Fibroblast of lung (primary cell): ENCODE measurements at regions not wholly inside any gene's neighbourhood (a gene's known extent, or its start where the extent isn't known, plus 50 kb on each side); places are given as distances from the start of the nearest gene placed in this dataset.

ENCODE experiments used
- DNase-seq, 2 donors: peaks; one replicate each; pipeline versions ENCODE4 v3.0.0 to v3.0.0-alpha.2; 2010; ENCODE audit warnings: low read depth in 2 of 2
- H2AFZ ChIP-seq: 2 replicates; pipeline ENCODE4 v1.5.1; 2012; ENCODE audit warnings: low read length, control low read depth, inconsistent platforms
- H3K27ac ChIP-seq: 2 replicates; pipeline ENCODE4 v1.5.1; 2011; ENCODE audit warnings: low read length, control low read depth; ENCODE audit not compliant: insufficient read depth
- H3K27me3 ChIP-seq: 2 replicates; pipeline ENCODE4 v1.5.1; 2011; ENCODE audit warnings: mild to moderate bottlenecking, low read length; ENCODE audit not compliant: control insufficient read depth, insufficient read depth
- H3K36me3 ChIP-seq: 2 replicates; pipeline ENCODE4 v1.5.1; 2011; ENCODE audit warnings: low read length; ENCODE audit not compliant: control insufficient read depth, insufficient read depth
- H3K4me1 ChIP-seq: 2 replicates; pipeline ENCODE4 v1.5.1; 2011; ENCODE audit warnings: low read length; ENCODE audit not compliant: control insufficient read depth, insufficient read depth; ENCODE audit errors: extremely low read depth
- H3K4me2 ChIP-seq: 2 replicates; pipeline ENCODE4 v1.5.1; 2011; ENCODE audit warnings: low read length, control low read depth; ENCODE audit not compliant: insufficient read depth; ENCODE audit errors: extremely low read depth
- H3K4me3 ChIP-seq, 4 experiments: fragments of 200-600 bp in 1 of 4; sonication (generic) in 1 of 4; replicated peaks in 1 of 4; 2 replicates each; pipeline ENCODE4 v1.5.1; 2011 to 2016; ENCODE audit warnings: low read length in 4 of 4, low read depth in 3 of 4, mild to moderate bottlenecking in 3 of 4, control low read depth in 2 of 4, inconsistent platforms in 1 of 4, mixed read lengths in 1 of 4; ENCODE audit not compliant: insufficient read depth in 1 of 4; ENCODE audit errors: control extremely low read depth in 1 of 4
- H3K79me2 ChIP-seq: 2 replicates; pipeline ENCODE4 v1.5.1; 2012; ENCODE audit warnings: mild to moderate bottlenecking, low read length, inconsistent platforms; ENCODE audit not compliant: control insufficient read depth, insufficient read depth
- H3K9ac ChIP-seq: 2 replicates; pipeline ENCODE4 v1.5.1; 2011; ENCODE audit warnings: mild to moderate bottlenecking, low read length, control low read depth; ENCODE audit not compliant: insufficient read depth
- H3K9me3 ChIP-seq: 2 replicates; pipeline ENCODE4 v1.5.1; 2012; ENCODE audit warnings: low read depth, low read length; ENCODE audit not compliant: control insufficient read depth, insufficient read depth
- H4K20me1 ChIP-seq: 2 replicates; pipeline ENCODE4 v1.5.1; 2011; ENCODE audit warnings: low read length; ENCODE audit not compliant: control insufficient read depth, insufficient read depth; ENCODE audit errors: extremely low read depth
- CTCF ChIP-seq, 2 donors: IDR thresholded peaks in 1 of 2; conservative IDR thresholded peaks in 1 of 2; 1 replicate in 1 of 2; 2 replicates in 1 of 2; pipeline ENCODE4 v1.5.1; 2011 to 2012; ENCODE audit warnings: low read length in 2 of 2, control low read depth in 1 of 2, inconsistent platforms in 1 of 2, low read depth in 1 of 2, mild to moderate bottlenecking in 1 of 2
- EZH2 ChIP-seq: IDR thresholded peaks from 2 replicates; pipeline ENCODE4 v1.5.1; 2012; ENCODE audit warnings: low read length, control low read depth, mild to moderate bottlenecking; ENCODE audit errors: missing control alignments

DNA sequence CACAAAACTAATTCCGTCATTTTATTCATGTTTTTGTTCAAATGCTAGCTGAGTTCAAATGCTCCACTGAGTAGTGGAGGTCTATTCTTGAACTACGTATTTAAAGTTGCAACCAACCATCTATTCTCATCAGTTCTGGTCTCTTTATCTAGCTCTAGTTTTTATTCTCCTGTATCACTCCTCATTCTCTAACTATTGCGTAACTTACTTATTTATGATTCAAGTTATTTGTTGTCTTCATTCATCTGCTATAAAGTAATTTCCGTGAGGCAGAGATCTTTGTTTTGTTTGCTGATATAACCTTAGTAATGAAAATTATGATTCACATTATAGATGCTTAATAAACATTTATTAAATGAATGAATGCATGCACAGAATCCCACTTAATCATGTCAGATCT, 221.6 kb upstream of the ASCC3 start:
- Histone ChIP-seq H3K4me1 (no peaks in the 10 kb centered on the region), H4K20me1 (no peaks in the 10 kb centered on the region), H3K4me3 (no peak overlapping the region), H3K27me3 (no peaks in the 10 kb centered on the region), H3K27ac (no peak overlapping the region), H3K9me3 (no peaks in the 10 kb centered on the region), H3K9ac (no peak overlapping the region), H3K36me3 (no peaks in the 10 kb centered on the region), H3K79me2 (no peaks in the 10 kb centered on the region), H2AFZ (no peak overlapping the region), H3K4me2 (no peak overlapping the region)
- TF ChIP-seq CTCF (conservative IDR thresholded peaks at IDR 0.05 in 1 of 2, IDR thresholded peaks at IDR 0.05 in 1 of 2; ENCODE audit: low read depth in 1 of 2, low read length in 2 of 2) (no peak), EZH2 (no peak)
- no peak for DNase-seq

DNA sequence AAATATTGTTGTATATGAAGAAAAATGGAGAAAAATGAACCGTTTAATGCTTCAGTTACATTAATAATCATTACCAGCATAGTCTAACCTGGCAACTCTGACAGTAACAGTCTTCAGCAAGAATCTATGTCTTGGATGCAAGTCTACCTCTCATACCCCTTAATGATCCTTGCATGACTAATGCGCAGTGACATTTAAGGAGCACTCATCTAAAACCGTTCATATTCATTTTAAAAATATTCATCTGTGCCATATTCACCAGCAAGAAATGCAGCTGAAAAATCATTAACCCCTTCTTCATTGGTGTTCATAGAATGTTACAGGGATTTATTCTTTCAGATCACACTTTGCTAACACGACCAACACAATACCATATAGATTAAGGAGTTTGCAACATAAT, 227.2 kb upstream of the ASCC3 start:
- peak in 1 of 2 donors; percentile 14 for DNase-seq
- Histone ChIP-seq H3K27me3 (no peaks in the 10 kb centered on the region), H3K4me2 (no peak overlapping the region), H3K4me3 (no peak overlapping the region), H3K36me3 (no peaks in the 10 kb centered on the region), H4K20me1 (no peaks in the 10 kb centered on the region), H3K9me3 (no peaks in the 10 kb centered on the region), H2AFZ (no peak overlapping the region), H3K9ac (no peak overlapping the region), H3K4me1 (no peaks in the 10 kb centered on the region), H3K79me2 (no peaks in the 10 kb centered on the region), H3K27ac (no peak overlapping the region)
- no peak for TF ChIP-seq CTCF (conservative IDR thresholded peaks at IDR 0.05 in 1 of 2, IDR thresholded peaks at IDR 0.05 in 1 of 2; ENCODE audit: low read depth in 1 of 2, low read length in 2 of 2)

GRCh38 chr6:101110814-101111213, 229.7 kb upstream of the ASCC3 start:
- Histone ChIP-seq H2AFZ (no peak overlapping the region), H3K9me3 (no peaks in the 10 kb centered on the region), H3K79me2 (no peaks in the 10 kb centered on the region), H3K27ac (no peak overlapping the region), H4K20me1 (no peaks in the 10 kb centered on the region), H3K36me3 (no peaks in the 10 kb centered on the region), H3K4me2 (no peak overlapping the region), H3K4me3 (no peak overlapping the region), H3K27me3 (no peaks in the 10 kb centered on the region), H3K4me1 (no peaks in the 10 kb centered on the region), H3K9ac (no peak overlapping the region)
- TF ChIP-seq EZH2 (no peak), CTCF (conservative IDR thresholded peaks at IDR 0.05 in 1 of 2, IDR thresholded peaks at IDR 0.05 in 1 of 2; ENCODE audit: low read depth in 1 of 2, low read length in 2 of 2) (no peak)
- DNase-seq: no peak
